CD4-positive, alpha-beta T cell treated with Interleukin-2 at 100 ng/mL for 4 hours (primary cell): ENCODE measurements at regions not wholly inside any gene's neighbourhood (a gene's known extent, or its start where the extent isn't known, plus 50 kb on each side); places are given as distances from the start of the nearest gene placed in this dataset.

Source experiments
- DNase-seq: peaks from one replicate; pipeline ENCODE4 v3.0.0-alpha.2; 2020; ENCODE audit warnings: low spot score

DNA sequence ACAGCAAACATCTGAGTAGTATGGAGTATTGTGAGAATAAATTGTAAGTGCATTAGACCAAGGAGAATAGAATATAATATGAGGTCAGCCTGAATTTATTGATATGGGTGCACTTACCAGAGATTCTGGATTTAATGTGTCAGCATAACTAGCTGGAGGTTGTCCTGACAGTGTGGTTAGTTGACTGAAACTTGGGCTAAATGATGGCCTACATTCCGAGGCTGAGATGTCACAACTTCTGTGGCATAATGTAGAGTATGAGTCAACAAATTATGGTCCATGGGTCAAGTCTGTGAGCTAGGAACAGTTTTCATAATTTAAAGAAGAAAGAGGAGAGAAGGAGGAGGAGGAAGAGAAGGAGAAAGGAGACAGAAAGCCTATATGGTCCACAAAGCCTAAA, 127.6 kb downstream of the QPCT start:
- no peak for DNase-seq

- DNase-seq = no peak
Measured at GRCh38 chr2:37472959-37473358, 128.5 kb downstream of the QPCT start.

DNA sequence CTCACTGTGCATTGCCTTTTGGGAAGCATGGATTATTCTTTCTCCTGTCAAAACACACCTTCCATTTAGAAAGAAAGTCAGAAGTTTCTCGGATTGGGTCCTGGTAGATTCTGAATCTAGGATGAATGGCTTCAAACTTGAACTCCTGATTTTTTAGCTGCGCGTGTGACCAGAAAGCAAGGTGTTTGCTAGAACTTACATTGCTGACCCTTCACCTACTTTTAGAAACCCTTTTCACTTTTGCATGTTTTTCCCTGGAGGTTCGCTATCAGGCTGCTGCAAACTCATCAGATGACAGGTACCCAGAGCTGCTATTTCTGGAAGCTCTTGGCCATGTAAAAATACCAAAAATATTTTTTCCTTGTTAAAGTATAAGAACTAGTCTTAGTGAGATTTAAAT, 132.0 kb downstream of the QPCT start:
- no peak for DNase-seq

DNA sequence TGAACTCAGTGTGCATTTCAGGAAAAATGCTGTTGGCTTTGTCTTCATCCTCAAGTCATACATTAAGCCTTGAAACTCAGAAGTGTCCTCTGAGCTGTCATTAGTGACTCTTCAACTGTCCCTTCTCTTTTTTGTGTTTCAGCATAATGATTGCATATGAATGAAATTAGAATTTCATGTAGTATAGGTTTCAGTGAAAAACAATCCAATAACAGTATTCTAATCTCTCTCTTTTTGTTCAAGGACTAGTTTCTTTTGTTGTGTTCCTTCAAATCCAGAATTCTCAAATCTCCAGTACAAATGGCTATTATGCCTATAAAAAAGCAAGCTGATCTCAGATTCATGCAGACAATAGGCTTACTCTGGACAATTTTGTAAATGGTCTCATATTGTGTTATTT, 133.5 kb downstream of the QPCT start:
- DNase-seq = no peak

- DNase-seq = no peak
Measured at GRCh38 chr2:37481244-37481643, 136.8 kb downstream of the QPCT start.

GRCh38 chr2:37489041-37489456, 144.6 kb downstream of the QPCT start:
- no peak for DNase-seq

- no peak for DNase-seq
Measured at GRCh38 chr2:37489536-37489935, 145.1 kb downstream of the QPCT start.

GRCh38 chr2:37493425-37493824, 149.0 kb downstream of the QPCT start:
- no peak for DNase-seq

GRCh38 chr2:37499113-37499512, 154.7 kb downstream of the QPCT start:
- no peak for DNase-seq

GRCh38 chr2:37500031-37500430, 155.6 kb downstream of the QPCT start:
- no peak for DNase-seq

DNA sequence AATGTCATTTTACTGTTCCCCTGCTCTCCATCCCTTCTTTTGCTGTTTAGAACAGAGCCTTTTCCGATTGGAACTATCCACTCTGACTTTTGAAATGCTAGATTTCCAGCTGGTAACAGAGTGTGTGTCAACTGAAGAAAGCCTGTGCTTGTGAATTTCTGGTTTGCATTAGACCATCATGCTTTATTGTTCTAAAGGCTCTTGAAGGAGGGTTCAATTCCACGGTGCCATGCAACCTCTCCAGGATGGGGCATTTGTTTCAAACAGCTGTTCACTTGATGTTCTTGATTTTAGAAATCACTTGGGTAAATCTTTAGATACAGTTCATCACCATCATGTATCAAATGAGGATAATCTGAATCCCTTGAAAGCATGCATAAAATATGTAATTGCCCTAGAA, 156.7 kb downstream of the QPCT start:
- no peak for DNase-seq

DNA sequence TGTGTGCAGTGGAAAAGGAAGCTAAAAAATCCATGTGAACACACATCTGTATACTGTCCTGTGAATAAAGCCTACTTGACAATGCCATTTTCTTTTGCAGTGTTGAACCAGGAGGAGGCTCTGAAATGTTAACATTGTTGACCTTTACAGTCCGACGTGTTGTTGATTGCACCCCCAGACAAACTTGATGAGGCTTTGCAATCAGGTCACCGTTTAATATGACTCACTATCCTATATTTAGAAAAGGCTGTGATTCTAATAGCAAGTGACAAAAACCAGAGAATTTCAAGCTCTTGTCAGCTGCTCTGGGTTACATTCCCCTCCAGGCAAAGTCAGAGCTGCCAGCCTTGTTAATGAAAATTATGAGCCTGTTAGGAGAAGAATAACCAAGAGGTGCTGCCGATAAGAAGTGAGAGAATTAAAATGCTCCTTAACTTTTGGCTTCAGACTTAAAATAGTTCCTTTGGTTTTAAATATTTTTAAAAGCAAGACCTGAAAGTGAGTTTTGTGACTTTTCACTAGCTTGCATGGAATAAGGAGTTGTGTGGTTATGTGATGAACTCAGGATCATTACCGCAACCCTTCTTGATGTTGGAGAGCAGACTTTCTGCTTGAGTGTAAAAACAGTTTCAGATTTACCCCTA, 162.1 kb downstream of the QPCT start:
- no peak for DNase-seq

GRCh38 chr2:37507051-37507410, 162.6 kb downstream of the QPCT start:
- DNase-seq = no peak

GRCh38 chr2:37507703-37508102, 163.3 kb downstream of the QPCT start:
- DNase-seq = no peak

DNA sequence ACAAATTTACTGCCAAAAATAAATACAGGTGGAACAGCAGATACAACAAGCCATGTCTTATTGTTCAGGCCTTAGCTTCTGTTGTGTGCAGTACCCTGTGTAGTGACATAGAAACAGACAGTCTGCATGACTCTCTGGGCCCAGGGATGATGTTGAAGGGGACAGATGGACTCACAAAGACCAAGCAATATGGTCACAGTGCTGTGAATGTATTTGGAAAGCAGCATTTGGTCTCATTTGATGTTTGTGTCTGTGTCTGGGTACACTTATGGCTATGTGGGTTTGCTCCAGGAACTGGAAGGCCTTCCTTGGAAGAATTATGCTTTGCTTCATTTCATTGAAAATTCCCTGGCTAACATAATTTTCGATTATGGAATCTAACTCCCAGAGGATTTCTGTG, 158.5 kb downstream of the CDC42EP3 start:
- no peak for DNase-seq

GRCh38 chr2:37523814-37524362, 147.6 kb downstream of the CDC42EP3 start:
- DNase-seq = no peak

GRCh38 chr2:37526323-37526722, 145.1 kb downstream of the CDC42EP3 start:
- DNase-seq = no peak

DNA sequence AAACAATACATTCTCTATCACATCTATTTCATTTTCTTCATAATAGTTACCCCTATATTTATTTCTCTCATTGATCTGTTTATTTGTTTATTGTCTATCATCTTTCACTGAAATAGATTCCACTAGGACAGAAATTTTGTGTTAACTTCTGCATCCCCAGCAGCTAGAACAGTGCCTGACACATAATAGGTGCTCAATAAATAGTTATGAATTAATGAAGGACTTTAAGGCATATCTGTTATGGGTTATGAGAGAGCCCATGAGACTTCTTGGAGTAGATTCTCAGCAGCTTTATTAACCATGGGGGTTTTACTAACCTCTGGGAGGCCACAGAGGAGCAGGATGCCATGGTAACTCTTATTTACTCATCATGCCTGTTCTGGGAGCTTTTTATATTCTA, 144.6 kb downstream of the CDC42EP3 start:
- DNase-seq = no peak

DNA sequence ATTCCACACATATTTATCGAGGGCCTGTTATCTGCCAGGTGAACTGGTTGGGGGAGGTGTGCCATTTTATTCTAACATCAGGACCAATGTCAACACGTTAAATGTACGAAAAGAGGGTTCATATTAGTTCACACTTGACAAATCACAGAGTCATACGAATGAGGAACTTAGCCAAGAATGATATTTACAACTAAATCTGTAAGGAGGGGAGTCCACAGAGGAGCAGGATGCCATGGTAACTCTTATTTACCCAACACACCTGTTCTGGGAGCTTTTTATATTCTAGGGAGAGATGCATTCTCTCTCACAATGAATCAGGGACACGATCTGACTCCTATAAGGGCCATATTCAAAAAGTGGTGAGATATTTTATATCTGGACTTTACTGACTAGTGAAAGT, 144.1 kb downstream of the CDC42EP3 start:
- no peak for DNase-seq

- no peak for DNase-seq
Measured at GRCh38 chr2:37529830-37530415, 141.5 kb downstream of the CDC42EP3 start.

DNA sequence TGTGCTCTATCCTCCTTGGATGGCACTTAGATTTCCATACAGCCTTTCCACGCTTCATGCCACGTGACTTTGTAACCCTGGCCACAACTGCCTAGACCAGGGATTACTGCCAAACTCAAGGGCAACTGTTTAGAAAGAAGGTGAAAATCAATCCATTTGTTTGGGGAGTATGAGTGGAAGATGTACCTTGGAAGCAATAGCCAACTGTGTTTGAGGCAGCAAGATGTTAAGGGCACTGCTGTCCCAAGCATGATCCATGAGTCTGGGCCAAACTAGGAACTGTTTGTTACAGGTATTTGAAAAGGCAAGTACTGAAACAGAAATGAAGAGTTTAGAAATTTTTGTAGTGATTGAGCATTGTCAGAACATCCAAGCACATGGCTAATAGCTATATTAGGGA, 138.9 kb downstream of the CDC42EP3 start:
- DNase-seq = no peak

- DNase-seq = no peak
Measured at GRCh38 chr2:37537316-37537715, 134.1 kb downstream of the CDC42EP3 start.

GRCh38 chr2:37541516-37541915, 129.9 kb downstream of the CDC42EP3 start:
- no peak for DNase-seq

GRCh38 chr2:37543999-37544557, 127.4 kb downstream of the CDC42EP3 start:
- DNase-seq = no peak
